Upper lobe of right lung (tissue), 1 donor: ENCODE measurements at regions not wholly inside any gene's neighbourhood (a gene's known extent, or its start where the extent isn't known, plus 50 kb on each side); places are given as distances from the start of the nearest gene placed in this dataset.

Experiments used
- ATAC-seq: fragments of 200-7000 bp; cut with Tn5 transposase; one replicate; pipeline ENCODE4 v1.9.1; 2020; ENCODE audit warnings: mild to moderate bottlenecking, moderate library complexity
- DNase-seq: peaks from one replicate; pipeline ENCODE4 v3.0.0-alpha.2; 2020
- H3K27ac ChIP-seq: fragments of 200-600 bp; one replicate; pipeline ENCODE4 v1.8.0; 2022
- H3K27me3 ChIP-seq: fragments of 200-600 bp; one replicate; pipeline ENCODE4 v1.8.0; 2022; ENCODE audit warnings: mild to moderate bottlenecking
- H3K36me3 ChIP-seq: fragments of 200-600 bp; one replicate; pipeline ENCODE4 v1.8.0; 2022
- H3K4me1 ChIP-seq: fragments of 200-600 bp; one replicate; pipeline ENCODE4 v1.8.0; 2022
- H3K4me3 ChIP-seq: fragments of 200-600 bp; one replicate; pipeline ENCODE4 v1.8.0; 2022; ENCODE audit warnings: mild to moderate bottlenecking
- H3K9me3 ChIP-seq: fragments of 200-600 bp; one replicate; pipeline ENCODE4 v1.8.0; 2022
- CTCF ChIP-seq: fragments of 200-600 bp; IDR thresholded peaks from one replicate; pipeline ENCODE4 v1.8.0; 2022; ENCODE audit warnings: antibody characterized with exemption
- intact Hi-C: fragments of 100-400 bp; cut with DNase I; formaldehyde crosslinking; loops from one replicate; pipeline ENCODE4 v1.11.0; 2022
- donor health status: DM: no; HTN: yes; CAD: no; lungs with severe emphysema.

GRCh38 chr2:19769513-19769912 lies 132.3 kb downstream of the TTC32 start:
- intact Hi-C loops, result no loop called here
- Histone ChIP-seq H3K27me3 (no peaks in the 10 kb centered on the region), H3K27ac (no peak overlapping the region), H3K4me3 (no peak overlapping the region), H3K4me1 (no peaks in the 10 kb centered on the region), H3K9me3 (no peaks in the 10 kb centered on the region), H3K36me3 (no peaks in the 10 kb centered on the region)
- DNase-seq (no peak), ATAC-seq (no peak)
- peak; percentile 6 for TF ChIP-seq CTCF

GRCh38 chr2:19767899-19768298 lies 133.9 kb downstream of the TTC32 start:
- no peak for DNase-seq
- H3K4me1 ChIP-seq, result no peaks in the 10 kb centered on the region
- no peaks in the 10 kb centered on the region for H3K36me3 ChIP-seq
- ATAC-seq, result no peak
- H3K27ac ChIP-seq, result no peak overlapping the region
- intact Hi-C loops, result no loop called here
- H3K9me3 ChIP-seq, result no peaks in the 10 kb centered on the region
- H3K27me3 ChIP-seq, result no peaks in the 10 kb centered on the region
- H3K4me3 ChIP-seq, result no peak overlapping the region
- no peak for TF ChIP-seq CTCF

- ATAC-seq (no peak), DNase-seq (no peak)
- Histone ChIP-seq H3K36me3 (no peaks in the 10 kb centered on the region), H3K27me3 (no peaks in the 10 kb centered on the region), H3K27ac (no peak overlapping the region), H3K4me3 (no peak overlapping the region), H3K9me3 (no peaks in the 10 kb centered on the region), H3K4me1 (no peaks in the 10 kb centered on the region)
- intact Hi-C loops, result no loop called here
- no peak for TF ChIP-seq CTCF
These were observed 136.8 kb downstream of the TTC32 start for GRCh38 chr2:19764998-19765397.

- no peaks in the 10 kb centered on the region for H3K4me1 ChIP-seq
- ATAC-seq (no peak), DNase-seq (no peak)
- H3K9me3 ChIP-seq, result no peaks in the 10 kb centered on the region
- no peaks in the 10 kb centered on the region for H3K27me3 ChIP-seq
- H3K4me3 ChIP-seq, result no peak overlapping the region
- no peaks in the 10 kb centered on the region for H3K36me3 ChIP-seq
- TF ChIP-seq CTCF, result no peak
- intact Hi-C loops, result no loop called here
- H3K27ac ChIP-seq, result no peak overlapping the region
These were observed 138.1 kb downstream of the TTC32 start for GRCh38 chr2:19763731-19764130.

GRCh38 chr2:19762959-19763605 lies 138.7 kb downstream of the TTC32 start:
- ATAC-seq (no peak), DNase-seq (no peak)
- Histone ChIP-seq H3K4me3 (no peak overlapping the region), H3K27ac (no peak overlapping the region), H3K36me3 (no peaks in the 10 kb centered on the region), H3K4me1 (no peaks in the 10 kb centered on the region), H3K9me3 (no peaks in the 10 kb centered on the region), H3K27me3 (no peaks in the 10 kb centered on the region)
- no peak for TF ChIP-seq CTCF
- intact Hi-C loops, result no loop called here

- intact Hi-C loops, result no loop called here
- Histone ChIP-seq H3K27me3 (no peaks in the 10 kb centered on the region), H3K4me1 (no peaks in the 10 kb centered on the region), H3K4me3 (no peak overlapping the region), H3K9me3 (no peaks in the 10 kb centered on the region), H3K36me3 (no peaks in the 10 kb centered on the region), H3K27ac (no peak overlapping the region)
- DNase-seq (no peak), ATAC-seq (no peak)
- TF ChIP-seq CTCF, result no peak
These were observed 139.6 kb downstream of the TTC32 start for GRCh38 chr2:19762142-19762541.
